HG03025 (cell line): ENCODE measurements at regions not wholly inside any gene's neighbourhood (a gene's known extent, or its start where the extent isn't known, plus 50 kb on each side); places are given as distances from the start of the nearest gene placed in this dataset.

ENCODE experiments used
- ATAC-seq: cut with Tn5 transposase; IDR thresholded peaks from one replicate; pipeline ENCODE4 v1.9.1; 2021; ENCODE audit warnings: mild to moderate bottlenecking, moderate library complexity; ENCODE audit not compliant: unreplicated experiment, low FRiP score

GRCh38 chr7:118298771-118299170 is 74.3 kb downstream of the ANKRD7 start:
- no peak for ATAC-seq

- ATAC-seq: no peak
These were observed 75.7 kb downstream of the ANKRD7 start for GRCh38 chr7:118300177-118300576.

GRCh38 chr7:118304100-118304499 is 79.6 kb downstream of the ANKRD7 start:
- no peak for ATAC-seq

GRCh38 chr7:118305671-118306070 is 81.2 kb downstream of the ANKRD7 start:
- no peak for ATAC-seq

GRCh38 chr7:118306771-118307170 is 82.3 kb downstream of the ANKRD7 start:
- ATAC-seq: no peak

- peak; percentile 90 for ATAC-seq
These were observed 86.8 kb downstream of the ANKRD7 start for GRCh38 chr7:118311121-118311836.

GRCh38 chr7:118312051-118312450 is 87.5 kb downstream of the ANKRD7 start:
- ATAC-seq: no peak

- no peak for ATAC-seq
These were observed 88.5 kb downstream of the ANKRD7 start for GRCh38 chr7:118312966-118313365.

GRCh38 chr7:118324790-118325449 is 100.4 kb downstream of the ANKRD7 start:
- no peak for ATAC-seq

GRCh38 chr7:118325450-118325808 is 100.9 kb downstream of the ANKRD7 start:
- no peak for ATAC-seq

GRCh38 chr7:118327174-118327573 is 102.7 kb downstream of the ANKRD7 start:
- no peak for ATAC-seq

- no peak for ATAC-seq
These were observed 104.2 kb downstream of the ANKRD7 start for GRCh38 chr7:118328505-118329211.

GRCh38 chr7:118330388-118330787 is 105.9 kb downstream of the ANKRD7 start:
- ATAC-seq: no peak

GRCh38 chr7:118346748-118347147 is 122.2 kb downstream of the ANKRD7 start:
- no peak for ATAC-seq

GRCh38 chr7:118349604-118350003 is 125.1 kb downstream of the ANKRD7 start:
- no peak for ATAC-seq

- peak; percentile 42 for ATAC-seq
These were observed 125.8 kb downstream of the ANKRD7 start for GRCh38 chr7:118350260-118350659.

GRCh38 chr7:118352867-118353453 is 128.5 kb downstream of the ANKRD7 start:
- ATAC-seq: no peak

GRCh38 chr7:118366363-118366762 is 141.9 kb downstream of the ANKRD7 start:
- ATAC-seq: no peak

- no peak for ATAC-seq
These were observed 144.5 kb downstream of the ANKRD7 start for GRCh38 chr7:118368958-118369357.

GRCh38 chr7:118369987-118370386 is 145.5 kb downstream of the ANKRD7 start:
- no peak for ATAC-seq

- ATAC-seq: no peak
These were observed 148.0 kb downstream of the ANKRD7 start for GRCh38 chr7:118372530-118372929.
